Keratinocyte (primary cell): ENCODE measurements at regions not wholly inside any gene's neighbourhood (a gene's known extent, or its start where the extent isn't known, plus 50 kb on each side); places are given as distances from the start of the nearest gene placed in this dataset.

ENCODE experiments used
- EZH2 ChIP-seq: IDR thresholded peaks from one replicate; pipeline ENCODE4 v1.6.1; 2012; ENCODE audit warnings: inconsistent platforms, mild to moderate bottlenecking, low read length, moderate library complexity
- TF ChIP-seq, protein P1 (sequence below), 3 experiments: IDR thresholded peaks in 1 of 3; conservative IDR thresholded peaks in 1 of 3; optimal IDR thresholded peaks in 1 of 3; 2 replicates in 2 of 3; 3 replicates in 1 of 3; pipeline versions ENCODE3 to v1.5.1; 2011; ENCODE audit warnings: low read length in 3 of 3, mild to moderate bottlenecking in 3 of 3, moderate library complexity in 2 of 3, control low read depth in 1 of 3, inconsistent platforms in 1 of 3; ENCODE audit not compliant: insufficient read depth in 2 of 3; ENCODE audit errors: extremely low read depth in 1 of 3

DNA sequence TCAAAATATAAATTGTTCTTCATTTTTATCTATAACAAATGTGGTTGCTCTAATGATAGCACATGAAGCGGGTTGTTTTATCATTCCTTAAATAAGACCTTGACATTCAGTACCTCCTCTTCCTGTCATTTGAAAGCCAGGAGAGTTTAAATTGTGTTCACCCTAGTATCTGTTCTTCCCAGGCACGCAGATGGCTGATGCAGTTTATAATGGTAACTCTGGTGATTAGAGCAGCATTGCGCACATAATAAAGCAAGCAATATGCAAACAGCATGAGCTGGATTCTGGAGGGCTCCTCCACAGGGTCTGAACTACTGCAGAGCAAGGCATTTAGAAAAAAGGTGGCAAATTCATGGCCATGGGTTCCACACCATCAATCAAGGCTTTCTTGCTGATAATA lies 307.8 kb downstream of the ENC1 start:
- no peak for TF ChIP-seq EZH2
- TF ChIP-seq, protein P1, sequence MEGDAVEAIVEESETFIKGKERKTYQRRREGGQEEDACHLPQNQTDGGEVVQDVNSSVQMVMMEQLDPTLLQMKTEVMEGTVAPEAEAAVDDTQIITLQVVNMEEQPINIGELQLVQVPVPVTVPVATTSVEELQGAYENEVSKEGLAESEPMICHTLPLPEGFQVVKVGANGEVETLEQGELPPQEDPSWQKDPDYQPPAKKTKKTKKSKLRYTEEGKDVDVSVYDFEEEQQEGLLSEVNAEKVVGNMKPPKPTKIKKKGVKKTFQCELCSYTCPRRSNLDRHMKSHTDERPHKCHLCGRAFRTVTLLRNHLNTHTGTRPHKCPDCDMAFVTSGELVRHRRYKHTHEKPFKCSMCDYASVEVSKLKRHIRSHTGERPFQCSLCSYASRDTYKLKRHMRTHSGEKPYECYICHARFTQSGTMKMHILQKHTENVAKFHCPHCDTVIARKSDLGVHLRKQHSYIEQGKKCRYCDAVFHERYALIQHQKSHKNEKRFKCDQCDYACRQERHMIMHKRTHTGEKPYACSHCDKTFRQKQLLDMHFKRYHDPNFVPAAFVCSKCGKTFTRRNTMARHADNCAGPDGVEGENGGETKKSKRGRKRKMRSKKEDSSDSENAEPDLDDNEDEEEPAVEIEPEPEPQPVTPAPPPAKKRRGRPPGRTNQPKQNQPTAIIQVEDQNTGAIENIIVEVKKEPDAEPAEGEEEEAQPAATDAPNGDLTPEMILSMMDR (optimal IDR thresholded peaks at IDR 0.05 in 1 of 3, IDR thresholded peaks at IDR 0.05 in 1 of 3, conservative IDR thresholded peaks at IDR 0.05 in 1 of 3; ENCODE audit: extremely low read depth in 1 of 3, insufficient read depth in 2 of 3, low read length in 3 of 3): no peak
